EH (cell line): ENCODE measurements at regions not wholly inside any gene's neighbourhood (a gene's known extent, or its start where the extent isn't known, plus 50 kb on each side); places are given as distances from the start of the nearest gene placed in this dataset.

Source experiments
- DNase-seq: peaks from one replicate; pipeline ENCODE4 v3.0.0-alpha.2; 2015; ENCODE audit warnings: low read depth

DNA sequence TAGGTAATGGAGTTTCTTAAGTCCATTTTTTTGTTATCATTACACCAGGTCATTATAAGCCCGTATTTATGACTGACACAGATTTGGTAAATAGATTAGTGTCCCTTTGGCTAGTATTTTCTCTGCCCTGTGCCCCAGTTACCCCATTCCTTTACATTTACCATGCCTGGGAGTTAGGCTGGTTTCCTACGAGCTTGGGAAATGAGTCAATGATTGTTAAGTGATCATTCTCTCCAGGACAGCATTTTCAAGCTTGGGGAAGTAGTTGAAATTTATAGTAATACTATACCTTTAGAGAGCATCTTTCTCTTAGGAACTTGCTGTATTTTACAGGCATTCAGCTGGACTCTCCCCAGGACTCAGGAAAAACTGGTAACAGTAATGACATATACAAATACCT, 573.1 kb downstream of the TLE4 start:
- no peak for DNase-seq

DNA sequence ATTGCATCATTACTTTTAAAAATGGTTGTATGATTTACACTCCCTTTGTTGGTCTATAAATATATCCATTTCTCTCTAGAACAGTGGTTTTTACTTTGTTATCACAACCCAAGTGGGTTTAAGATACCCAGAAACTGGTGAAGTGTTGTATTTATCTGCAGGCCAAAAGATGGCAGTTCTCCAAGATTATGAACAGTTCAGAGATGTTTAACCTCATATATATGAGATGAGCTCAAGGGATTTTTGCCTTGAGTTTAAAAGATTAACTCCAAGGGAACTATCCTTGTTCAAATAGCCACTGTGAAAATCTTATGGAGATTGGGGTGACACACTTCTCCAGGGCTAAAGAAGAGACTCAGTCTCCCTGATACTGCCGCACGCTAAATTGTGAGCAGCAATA, 572.6 kb downstream of the TLE4 start:
- no peak for DNase-seq

DNA sequence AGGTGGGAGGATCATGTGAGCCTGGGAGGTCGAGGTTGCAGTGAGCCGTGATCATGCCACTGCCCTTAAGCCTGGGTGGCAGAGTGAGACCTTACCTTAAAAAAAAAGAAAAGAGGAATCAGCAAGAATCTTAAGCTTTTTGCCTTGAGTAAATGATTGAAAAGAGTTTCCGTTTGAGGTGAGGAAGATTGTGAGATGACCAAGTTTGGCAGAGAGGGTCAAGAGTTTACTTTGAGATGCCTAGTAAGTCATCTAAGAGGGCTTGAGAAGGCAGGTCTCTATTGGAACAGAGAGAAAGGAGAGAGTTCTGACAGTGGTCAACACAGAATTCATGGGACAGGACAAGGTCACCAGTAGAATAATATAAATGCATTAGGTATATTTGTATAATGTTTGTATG, 572.1 kb downstream of the TLE4 start:
- DNase-seq, result no peak

DNA sequence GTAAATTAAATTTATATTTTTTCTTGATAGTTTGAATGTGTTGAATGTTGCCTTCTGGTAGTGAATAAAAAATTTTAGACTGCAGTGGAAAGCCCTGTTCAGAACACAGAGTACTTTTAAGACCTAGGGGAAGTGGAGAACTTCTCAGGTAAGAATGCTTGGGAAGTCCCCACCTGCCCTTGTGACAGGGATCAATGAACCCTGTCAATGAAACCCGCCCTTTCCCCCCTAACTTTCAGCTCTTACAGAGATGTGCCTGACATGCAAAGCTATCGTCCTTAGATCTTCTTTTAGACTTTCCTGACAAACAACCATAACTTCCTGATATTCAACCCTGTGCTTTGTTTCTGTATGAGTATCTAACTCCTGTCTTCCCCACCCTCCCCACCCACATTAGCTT, 562.7 kb downstream of the TLE4 start:
- no peak for DNase-seq

GRCh38 chr9:80131627-80132026, 559.9 kb downstream of the TLE4 start:
- no peak for DNase-seq

GRCh38 chr9:80127920-80128319, 556.2 kb downstream of the TLE4 start:
- DNase-seq, result no peak

GRCh38 chr9:80125731-80126264, 554.0 kb downstream of the TLE4 start:
- DNase-seq, result no peak

GRCh38 chr9:80117031-80117430, 545.3 kb downstream of the TLE4 start:
- DNase-seq, result no peak

DNA sequence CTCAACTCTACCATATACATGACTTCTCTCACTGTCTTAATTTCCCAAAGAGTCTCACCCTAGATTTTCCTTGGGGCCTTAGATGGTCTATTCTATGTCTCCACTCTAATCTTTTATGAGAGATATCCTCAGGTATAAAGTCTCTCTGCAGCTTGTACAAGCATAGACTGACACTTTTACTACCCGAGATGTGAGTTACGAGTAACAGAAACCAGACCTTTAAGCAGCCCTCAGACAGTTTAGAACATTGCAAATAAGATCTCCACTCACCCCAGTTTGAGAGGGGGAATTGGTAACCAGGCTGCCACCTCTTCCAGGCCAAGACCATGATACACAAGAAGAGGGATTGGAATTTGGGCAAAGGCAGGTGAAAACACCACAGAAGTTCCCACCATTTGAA, 542.5 kb downstream of the TLE4 start:
- DNase-seq, result no peak

DNA sequence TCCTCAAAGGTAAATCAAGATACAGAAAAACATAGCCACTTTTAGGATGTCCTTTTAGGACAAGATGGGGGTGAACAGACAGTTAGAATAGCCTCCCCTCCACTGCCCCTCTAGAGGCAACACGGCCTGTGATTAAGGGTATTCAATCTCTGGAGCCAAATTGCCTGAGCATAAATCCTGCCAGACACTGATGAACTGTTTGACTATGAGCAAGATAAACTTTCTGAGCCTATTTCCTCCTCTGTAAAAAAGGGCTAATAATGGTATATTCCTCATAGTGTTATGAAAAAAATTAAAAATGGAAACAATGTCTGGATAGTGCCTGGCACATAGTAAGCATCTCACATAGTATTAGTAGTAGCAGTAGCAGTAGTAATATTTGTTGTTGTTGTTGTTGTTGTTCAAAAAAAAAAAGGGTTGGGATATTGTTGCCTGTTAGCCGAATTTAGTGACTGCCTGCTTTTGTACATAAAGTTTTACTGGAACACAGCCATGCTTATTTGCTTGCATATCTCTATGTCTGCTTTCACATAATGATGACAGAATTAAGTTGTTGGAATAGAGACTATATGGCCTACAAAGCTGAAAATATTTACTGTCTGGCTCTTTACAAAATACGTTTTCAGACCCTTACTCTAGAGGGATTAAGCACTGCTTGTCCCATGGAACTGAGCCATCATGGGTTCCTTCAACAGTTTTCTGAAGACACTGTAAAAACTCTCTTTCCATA, 536.3 kb downstream of the TLE4 start:
- no peak for DNase-seq

DNA sequence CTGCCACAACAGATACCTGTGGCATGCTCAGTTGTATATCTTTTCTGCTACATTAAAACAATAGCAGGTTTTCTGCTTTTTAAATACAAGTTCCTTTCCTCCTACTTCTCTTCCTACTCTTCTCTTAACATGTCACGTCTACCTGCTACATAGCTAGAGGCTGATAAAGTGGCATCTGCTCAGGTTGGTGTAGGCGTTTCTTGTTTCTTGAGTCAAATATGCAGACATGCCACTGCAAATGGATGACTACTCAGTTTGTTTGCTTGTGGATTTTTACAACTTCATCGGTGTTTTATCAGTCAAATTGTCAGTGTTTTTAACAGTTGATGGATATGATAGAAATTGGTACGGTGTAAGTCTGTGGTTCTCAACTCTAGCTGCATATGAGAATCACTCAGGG, 525.7 kb downstream of the TLE4 start:
- no peak for DNase-seq

DNA sequence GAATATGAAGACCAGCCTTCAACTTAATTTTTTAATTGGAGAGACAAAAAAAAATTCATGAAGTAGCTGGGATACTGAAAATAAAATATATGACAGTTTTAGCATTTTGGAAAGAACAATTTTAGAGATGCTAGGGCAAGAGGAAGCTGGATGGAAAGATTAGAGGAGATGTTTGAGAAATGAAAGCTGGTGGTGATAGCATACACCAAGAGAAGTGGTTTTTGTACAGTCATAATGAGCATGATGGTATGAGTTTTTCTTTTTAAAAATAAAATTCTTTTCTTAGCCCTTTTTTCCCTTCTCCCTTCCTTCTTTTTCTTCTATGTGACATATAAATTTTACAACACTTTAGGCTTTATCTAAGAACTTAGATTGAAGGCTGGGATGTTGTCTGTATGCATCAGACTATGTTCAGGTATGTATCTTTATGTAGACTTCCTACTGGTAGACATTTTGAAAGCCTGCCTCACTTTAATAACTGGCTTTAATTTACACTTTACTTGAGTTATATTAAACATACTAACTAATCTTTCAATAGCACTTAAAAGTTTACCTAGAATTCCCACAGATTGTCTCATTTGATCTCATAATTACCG, 522.5 kb downstream of the TLE4 start:
- no peak for DNase-seq

DNA sequence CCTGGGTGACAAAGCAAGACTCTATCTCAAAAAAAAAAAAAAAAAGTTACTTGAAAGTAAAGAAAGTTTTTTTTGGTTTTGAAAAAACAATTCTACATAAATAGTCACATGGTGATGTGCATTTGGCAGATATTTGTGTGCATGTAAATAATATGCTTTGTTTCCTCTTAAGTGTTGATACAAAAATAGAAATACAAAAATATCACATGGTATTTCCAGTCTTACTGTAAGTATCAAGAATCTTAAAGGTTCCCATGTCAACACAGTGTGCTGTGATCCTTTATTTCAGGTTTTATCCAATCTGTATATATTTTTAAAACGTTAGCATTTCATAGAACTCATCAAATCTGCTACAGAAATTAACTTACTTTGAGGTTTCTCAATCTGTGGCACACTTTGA, 521.9 kb downstream of the TLE4 start:
- DNase-seq, result no peak

- no peak for DNase-seq
These were observed 519.8 kb downstream of the TLE4 start for GRCh38 chr9:80091526-80091925.

GRCh38 chr9:80090317-80090716, 518.6 kb downstream of the TLE4 start:
- DNase-seq, result no peak

DNA sequence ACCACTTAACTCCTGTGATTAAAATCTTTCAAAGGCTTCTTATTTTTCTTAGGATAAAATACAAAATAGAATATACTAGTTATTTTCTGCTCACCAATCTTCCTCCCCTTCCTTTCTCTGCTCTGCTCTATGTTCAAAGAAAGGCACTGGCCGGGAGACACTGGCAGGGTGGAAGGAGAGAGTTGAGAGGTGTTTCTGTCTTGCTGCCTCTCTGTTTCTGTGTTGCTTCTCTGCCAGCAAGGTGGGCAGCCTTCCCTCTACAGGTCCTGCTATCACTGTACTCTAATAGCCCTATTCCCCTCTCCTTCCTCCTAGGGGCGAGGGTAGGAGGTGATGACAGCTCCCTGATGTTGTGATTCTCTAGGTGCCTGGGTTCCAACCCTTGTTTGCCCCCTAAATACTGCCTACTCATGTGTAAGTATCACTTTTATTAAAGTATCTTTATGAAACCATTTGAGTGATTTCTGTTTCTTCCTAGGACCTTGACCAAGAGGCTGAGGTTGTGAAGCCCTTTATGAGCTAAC, 515.1 kb downstream of the TLE4 start:
- no peak for DNase-seq

DNA sequence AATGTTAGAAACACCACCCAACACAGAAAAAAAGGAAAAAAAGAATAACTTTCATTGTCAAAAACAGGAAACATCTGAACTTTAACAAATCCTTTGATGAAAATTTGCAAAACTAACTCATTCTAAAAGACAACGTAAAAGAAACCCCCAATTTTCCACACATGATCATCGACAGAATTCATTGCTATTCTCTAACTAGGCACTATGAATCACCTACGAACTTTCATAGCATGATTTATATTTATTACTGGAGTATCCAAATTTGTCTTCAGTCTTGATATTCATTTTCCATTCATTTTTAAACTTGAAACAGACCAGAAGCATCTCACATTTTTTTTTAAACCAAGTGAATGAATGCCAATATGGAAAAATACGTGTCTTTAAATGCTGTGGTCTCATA, 514.6 kb downstream of the TLE4 start:
- no peak for DNase-seq

DNA sequence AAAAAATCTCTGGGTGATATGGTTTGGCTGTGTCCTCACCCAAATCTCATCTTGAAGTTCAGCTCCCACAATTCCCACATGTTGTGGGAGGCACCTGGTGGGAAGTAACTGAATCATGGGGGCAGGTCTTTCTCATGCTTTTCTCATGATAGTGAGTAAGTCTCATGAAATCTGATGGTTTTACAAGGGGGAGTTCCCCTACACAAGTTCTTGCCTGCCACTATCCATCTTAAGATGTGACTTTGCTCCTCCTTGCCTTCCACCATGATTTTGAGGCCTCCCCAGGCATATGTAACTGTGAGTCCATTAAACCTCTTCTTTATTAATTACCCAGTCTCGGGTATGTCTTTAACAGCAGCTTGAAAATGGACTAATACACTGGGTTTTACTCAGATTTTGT, 513.9 kb downstream of the TLE4 start:
- DNase-seq, result no peak

DNA sequence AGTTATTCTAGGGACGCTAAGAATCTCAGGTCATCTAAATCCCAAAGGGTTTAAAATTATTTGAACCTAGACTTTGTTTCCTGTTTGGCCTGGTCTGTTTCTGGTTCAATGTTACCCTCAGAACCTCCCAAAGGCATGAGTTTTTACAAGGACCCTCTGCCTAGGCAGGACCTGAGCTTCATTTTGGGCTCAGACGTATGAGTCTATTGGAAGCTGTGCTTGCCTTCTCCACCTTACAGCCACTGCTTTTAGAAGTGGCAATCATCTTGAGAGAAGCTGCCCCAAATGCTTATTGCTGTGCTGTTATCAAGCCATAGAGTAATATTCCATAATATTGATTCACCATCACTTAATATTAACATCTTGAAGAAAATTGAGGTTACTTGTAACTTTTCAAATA, 510.4 kb downstream of the TLE4 start:
- no peak for DNase-seq

GRCh38 chr9:80078826-80079225, 507.1 kb downstream of the TLE4 start:
- DNase-seq, result peak; percentile 33

DNA sequence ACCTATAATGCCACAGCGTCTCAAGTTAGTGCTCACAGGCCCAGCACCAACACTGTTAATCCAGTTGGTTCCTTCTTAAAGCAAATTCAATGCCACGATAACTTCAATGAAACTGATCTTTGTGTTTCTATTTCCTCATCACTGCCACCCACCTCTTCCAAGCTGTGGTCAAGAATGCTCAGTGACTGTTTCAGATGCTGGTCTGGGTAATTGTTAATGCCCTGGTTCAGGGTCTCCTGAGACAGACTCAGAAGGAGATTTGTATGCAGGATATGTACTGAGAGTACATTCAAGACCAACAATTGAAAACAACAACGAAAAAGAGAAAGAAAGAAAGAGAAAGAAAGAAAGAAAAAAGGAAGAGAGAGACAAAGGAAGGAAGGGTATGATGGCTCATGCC, 505.3 kb downstream of the TLE4 start:
- no peak for DNase-seq

DNA sequence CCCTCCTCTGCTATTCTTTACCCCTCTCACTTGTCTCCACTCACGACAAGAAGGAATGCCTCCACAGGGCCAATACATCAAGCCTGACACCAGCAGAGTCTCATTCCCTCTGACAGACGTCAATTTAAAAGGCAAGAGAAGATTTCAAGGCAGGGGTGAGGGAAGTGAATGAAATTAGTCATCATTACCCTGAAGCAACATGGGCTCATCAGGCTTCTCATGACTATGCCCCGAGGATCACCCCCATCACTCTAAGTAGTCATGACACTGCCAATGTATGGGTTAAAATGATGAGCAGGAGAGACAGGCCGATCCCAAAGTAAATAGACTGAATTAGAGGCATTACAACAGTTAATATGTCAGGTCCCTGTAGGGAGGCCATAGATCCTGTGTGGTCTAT, 504.4 kb downstream of the TLE4 start:
- DNase-seq, result peak; percentile 8

DNA sequence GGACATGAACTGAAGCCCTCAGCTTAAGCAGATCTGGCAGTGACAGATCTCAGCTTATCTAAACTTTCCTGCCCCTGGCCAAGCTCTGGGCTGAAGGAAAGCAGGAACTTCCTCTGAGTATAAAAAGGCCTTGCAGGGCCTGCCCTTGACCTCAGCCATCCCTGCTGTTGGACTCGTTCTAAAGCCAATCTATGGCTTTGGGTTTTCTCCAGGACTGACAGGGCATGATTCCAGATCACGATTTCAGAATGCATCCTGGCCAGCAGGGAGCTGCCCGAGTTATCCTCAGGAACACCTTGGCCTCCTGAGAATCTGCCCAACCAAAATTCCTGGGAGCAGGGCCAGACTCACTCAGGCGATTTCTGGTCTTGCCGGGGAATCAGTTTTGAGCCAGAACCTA, 502.7 kb downstream of the TLE4 start:
- DNase-seq, result peak; percentile 1

GRCh38 chr9:80072451-80072850, 500.7 kb downstream of the TLE4 start:
- no peak for DNase-seq
